ENCODE measurements at regions not wholly inside any gene's neighbourhood (a gene's known extent, or its start where the extent isn't known, plus 50 kb on each side); places are given as distances from the start of the nearest gene placed in this dataset.
"Not testable (repeated sequence)": the region's sequence is repeated elsewhere in the genome, so short reads cannot be mapped to it uniquely, and the experiment has no call there.

GRCh38 chr3:61429106-61429505 lies 132.3 kb upstream of the PTPRG start:
- no peak overlapping the region for H3K4me3 ChIP-seq (ENCODE audit: control insufficient read depth in 2 of 3, extremely low read depth in 1 of 3, insufficient read depth in 2 of 3, low read depth in 1 of 3, low read length in 3 of 3)
- no peak for TF ChIP-seq EZH2 (IDR thresholded peaks at IDR 0.05; ENCODE audit: low read length)
- TF ChIP-seq, protein P1, sequence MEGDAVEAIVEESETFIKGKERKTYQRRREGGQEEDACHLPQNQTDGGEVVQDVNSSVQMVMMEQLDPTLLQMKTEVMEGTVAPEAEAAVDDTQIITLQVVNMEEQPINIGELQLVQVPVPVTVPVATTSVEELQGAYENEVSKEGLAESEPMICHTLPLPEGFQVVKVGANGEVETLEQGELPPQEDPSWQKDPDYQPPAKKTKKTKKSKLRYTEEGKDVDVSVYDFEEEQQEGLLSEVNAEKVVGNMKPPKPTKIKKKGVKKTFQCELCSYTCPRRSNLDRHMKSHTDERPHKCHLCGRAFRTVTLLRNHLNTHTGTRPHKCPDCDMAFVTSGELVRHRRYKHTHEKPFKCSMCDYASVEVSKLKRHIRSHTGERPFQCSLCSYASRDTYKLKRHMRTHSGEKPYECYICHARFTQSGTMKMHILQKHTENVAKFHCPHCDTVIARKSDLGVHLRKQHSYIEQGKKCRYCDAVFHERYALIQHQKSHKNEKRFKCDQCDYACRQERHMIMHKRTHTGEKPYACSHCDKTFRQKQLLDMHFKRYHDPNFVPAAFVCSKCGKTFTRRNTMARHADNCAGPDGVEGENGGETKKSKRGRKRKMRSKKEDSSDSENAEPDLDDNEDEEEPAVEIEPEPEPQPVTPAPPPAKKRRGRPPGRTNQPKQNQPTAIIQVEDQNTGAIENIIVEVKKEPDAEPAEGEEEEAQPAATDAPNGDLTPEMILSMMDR (optimal IDR thresholded peaks at IDR 0.05 in 1 of 3, IDR thresholded peaks at IDR 0.05 in 1 of 3, conservative IDR thresholded peaks at IDR 0.05 in 1 of 3; ENCODE audit: extremely low read depth in 1 of 3, insufficient read depth in 2 of 3, low read length in 3 of 3): no peak
- dilution Hi-C loops (cut with MboI; ENCODE audit: extremely low pct_ligation_motif_present, low sequenced_read_pairs): no loop called here
- H3K9ac ChIP-seq (ENCODE audit: control insufficient read depth, extremely low read depth, insufficient read depth, low read length): no peak overlapping the region
- no peaks in the 10 kb centered on the region for H3K4me1 ChIP-seq (ENCODE audit: control insufficient read depth, extremely low read depth, insufficient read depth, low read length)
- no peaks in the 10 kb centered on the region for H3K36me3 ChIP-seq (ENCODE audit: control insufficient read depth in 2 of 2, extremely low read depth in 1 of 2, insufficient read depth in 2 of 2, low read length in 2 of 2)
- FAIRE-seq (no peak), DNase-seq (ENCODE audit: low read depth, low spot score) (no peak)
- no peaks in the 10 kb centered on the region for H3K9me1 ChIP-seq (ENCODE audit: control insufficient read depth, extremely low read depth, insufficient read depth, low read length)
- no peak overlapping the region for H2AFZ ChIP-seq (ENCODE audit: control insufficient read depth, low read length)
- no peak overlapping the region for H3K27ac ChIP-seq (ENCODE audit: control insufficient read depth, insufficient read depth, low read length)
- H3K27me3 ChIP-seq (ENCODE audit: control insufficient read depth, extremely low read depth, insufficient read depth, low read length): no peaks in the 10 kb centered on the region
- H3K79me2 ChIP-seq (ENCODE audit: control insufficient read depth, insufficient read depth, low read length): no peaks in the 10 kb centered on the region
- no peaks in the 10 kb centered on the region for H4K20me1 ChIP-seq (ENCODE audit: control insufficient read depth, extremely low read depth, insufficient read depth, low read length)
- H3K4me2 ChIP-seq (ENCODE audit: control insufficient read depth, extremely low read depth, insufficient read depth, low read depth, low read length): no peak overlapping the region
- no peaks in the 10 kb centered on the region for H3K9me3 ChIP-seq (ENCODE audit: control insufficient read depth, low read depth, low read length)

- H3K27me3 ChIP-seq (ENCODE audit: control insufficient read depth, extremely low read depth, insufficient read depth, low read length); H4K20me1 ChIP-seq (ENCODE audit: control insufficient read depth, extremely low read depth, insufficient read depth, low read length); H3K9me3 ChIP-seq (ENCODE audit: control insufficient read depth, low read depth, low read length); DNase-seq (ENCODE audit: low read depth, low spot score); H3K4me2 ChIP-seq (ENCODE audit: control insufficient read depth, extremely low read depth, insufficient read depth, low read depth, low read length); H3K36me3 ChIP-seq (ENCODE audit: control insufficient read depth in 2 of 2, extremely low read depth in 1 of 2, insufficient read depth in 2 of 2, low read length in 2 of 2); H3K9me1 ChIP-seq (ENCODE audit: control insufficient read depth, extremely low read depth, insufficient read depth, low read length); H3K9ac ChIP-seq (ENCODE audit: control insufficient read depth, extremely low read depth, insufficient read depth, low read length); H3K4me1 ChIP-seq (ENCODE audit: control insufficient read depth, extremely low read depth, insufficient read depth, low read length); dilution Hi-C loops (cut with MboI; ENCODE audit: extremely low pct_ligation_motif_present, low sequenced_read_pairs); H2AFZ ChIP-seq (ENCODE audit: control insufficient read depth, low read length); H3K4me3 ChIP-seq (ENCODE audit: control insufficient read depth in 2 of 3, extremely low read depth in 1 of 3, insufficient read depth in 2 of 3, low read depth in 1 of 3, low read length in 3 of 3); H3K27ac ChIP-seq (ENCODE audit: control insufficient read depth, insufficient read depth, low read length); FAIRE-seq; H3K79me2 ChIP-seq (ENCODE audit: control insufficient read depth, insufficient read depth, low read length): not testable (repeated sequence)
Observed at GRCh38 chr3:61434901-61435300, 126.5 kb upstream of the PTPRG start.

DNA sequence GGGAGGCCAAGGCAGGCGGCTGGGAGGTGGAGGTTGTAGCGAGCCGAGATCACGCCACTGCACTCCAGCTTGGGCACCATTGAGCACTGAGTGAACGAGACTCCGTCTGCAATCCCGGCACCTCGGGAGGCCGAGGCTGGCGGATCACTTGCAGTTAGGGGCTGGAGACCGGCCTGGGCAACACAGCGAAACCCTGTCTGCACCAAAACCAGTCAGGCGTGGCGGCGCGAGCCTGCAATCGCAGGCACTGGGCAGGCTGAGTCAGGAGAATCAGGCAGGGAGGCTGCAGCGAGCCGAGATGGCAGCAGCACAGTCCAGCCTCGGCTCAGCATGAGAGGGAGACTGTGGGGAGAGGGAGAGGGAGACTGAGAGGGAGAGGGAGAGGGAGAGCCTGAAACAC lies 126.0 kb upstream of the PTPRG start:
- H3K4me1 ChIP-seq (ENCODE audit: control insufficient read depth, extremely low read depth, insufficient read depth, low read length); DNase-seq (ENCODE audit: low read depth, low spot score); H3K79me2 ChIP-seq (ENCODE audit: control insufficient read depth, insufficient read depth, low read length); H3K9me3 ChIP-seq (ENCODE audit: control insufficient read depth, low read depth, low read length); H3K9me1 ChIP-seq (ENCODE audit: control insufficient read depth, extremely low read depth, insufficient read depth, low read length); dilution Hi-C loops (cut with MboI; ENCODE audit: extremely low pct_ligation_motif_present, low sequenced_read_pairs); H4K20me1 ChIP-seq (ENCODE audit: control insufficient read depth, extremely low read depth, insufficient read depth, low read length); FAIRE-seq; H2AFZ ChIP-seq (ENCODE audit: control insufficient read depth, low read length); H3K27ac ChIP-seq (ENCODE audit: control insufficient read depth, insufficient read depth, low read length); H3K9ac ChIP-seq (ENCODE audit: control insufficient read depth, extremely low read depth, insufficient read depth, low read length); H3K4me2 ChIP-seq (ENCODE audit: control insufficient read depth, extremely low read depth, insufficient read depth, low read depth, low read length); H3K4me3 ChIP-seq (ENCODE audit: control insufficient read depth in 2 of 3, extremely low read depth in 1 of 3, insufficient read depth in 2 of 3, low read depth in 1 of 3, low read length in 3 of 3); H3K36me3 ChIP-seq (ENCODE audit: control insufficient read depth in 2 of 2, extremely low read depth in 1 of 2, insufficient read depth in 2 of 2, low read length in 2 of 2); H3K27me3 ChIP-seq (ENCODE audit: control insufficient read depth, extremely low read depth, insufficient read depth, low read length): not testable (repeated sequence)
